Type B pancreatic cell (in vitro differentiated cells): ENCODE measurements at regions not wholly inside any gene's neighbourhood (a gene's known extent, or its start where the extent isn't known, plus 50 kb on each side); places are given as distances from the start of the nearest gene placed in this dataset.

ENCODE experiments used
- DNase-seq: peaks from one replicate; pipeline ENCODE4 v3.0.0; 2021; ENCODE audit warnings: mixed read lengths; ENCODE audit not compliant: unreplicated experiment; ENCODE audit errors: extremely low spot score
- H3K27ac Mint-ChIP-seq: 2 replicates; pipeline ENCODE4 v1.8.0; 2021; ENCODE audit warnings: mild to moderate bottlenecking, mixed read lengths
- H3K27me3 Mint-ChIP-seq: 2 replicates; pipeline ENCODE4 v1.8.0; 2021; ENCODE audit warnings: mixed read lengths
- H3K36me3 Mint-ChIP-seq: 2 replicates; pipeline ENCODE4 v1.8.0; 2021; ENCODE audit warnings: mixed read lengths
- H3K4me1 Mint-ChIP-seq: one replicate; pipeline ENCODE4 v1.8.0; 2021; ENCODE audit warnings: mixed read lengths; ENCODE audit not compliant: unreplicated experiment
- H3K4me3 Mint-ChIP-seq: 2 replicates; pipeline ENCODE4 v1.8.0; 2021; ENCODE audit warnings: mild to moderate bottlenecking, mixed read lengths
- H3K9me3 Mint-ChIP-seq: 2 replicates; pipeline ENCODE4 v1.8.0; 2021; ENCODE audit warnings: mixed read lengths
- TF ChIP-seq, protein P1 (sequence below): fragments of 200-600 bp; sonication (generic); conservative IDR thresholded peaks from 2 replicates; pipeline ENCODE4 v1.5.0; 2021; ENCODE audit warnings: antibody characterized with exemption, mild to moderate bottlenecking

DNA sequence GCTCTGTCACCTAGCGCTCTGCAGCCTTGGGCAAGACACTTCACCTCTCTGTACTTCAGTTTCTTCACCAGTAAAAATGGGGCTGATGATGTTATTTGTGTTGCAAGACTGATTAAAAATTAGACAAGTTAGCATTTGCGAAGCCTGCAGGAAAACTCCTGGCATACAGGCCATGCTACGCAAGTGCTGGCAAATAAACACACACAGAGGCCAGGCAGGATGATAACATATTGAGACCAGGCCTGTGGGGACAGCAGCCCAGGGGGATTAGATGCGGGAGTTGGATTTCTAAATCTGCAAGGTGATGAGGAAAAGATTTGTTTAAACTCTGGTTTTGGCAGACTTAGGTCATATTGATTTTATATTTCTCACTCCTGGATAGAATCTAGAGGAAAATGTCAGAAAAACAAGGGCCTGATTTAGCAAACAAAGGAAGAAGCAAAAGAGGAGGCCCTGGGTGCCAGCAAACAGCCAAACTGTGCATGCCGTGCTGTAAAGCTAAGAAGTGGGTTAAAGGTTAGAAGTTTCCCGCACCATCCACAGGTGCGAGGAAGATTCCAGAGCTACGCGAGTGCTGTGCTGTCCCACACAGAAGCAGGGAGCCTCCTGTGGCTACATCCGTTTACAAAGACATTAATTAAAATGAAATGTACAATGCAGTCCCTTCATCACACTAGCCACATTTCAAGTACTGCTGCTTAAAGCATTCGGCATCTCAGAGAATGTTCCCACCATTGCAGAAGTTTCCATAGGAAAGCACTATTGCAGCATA, 532.2 kb downstream of the NPHP4 start:
- Mint-ChIP-seq H3K27ac (no peak overlapping the region), H3K4me3 (no peak overlapping the region), H3K27me3 (peaks cover 23% of the 10 kb centered on the region), H3K4me1 (peaks cover 17% of the 10 kb centered on the region), H3K9me3 (peaks cover 8% of the 10 kb centered on the region), H3K36me3 (no peaks in the 10 kb centered on the region)
- TF ChIP-seq, protein P1, sequence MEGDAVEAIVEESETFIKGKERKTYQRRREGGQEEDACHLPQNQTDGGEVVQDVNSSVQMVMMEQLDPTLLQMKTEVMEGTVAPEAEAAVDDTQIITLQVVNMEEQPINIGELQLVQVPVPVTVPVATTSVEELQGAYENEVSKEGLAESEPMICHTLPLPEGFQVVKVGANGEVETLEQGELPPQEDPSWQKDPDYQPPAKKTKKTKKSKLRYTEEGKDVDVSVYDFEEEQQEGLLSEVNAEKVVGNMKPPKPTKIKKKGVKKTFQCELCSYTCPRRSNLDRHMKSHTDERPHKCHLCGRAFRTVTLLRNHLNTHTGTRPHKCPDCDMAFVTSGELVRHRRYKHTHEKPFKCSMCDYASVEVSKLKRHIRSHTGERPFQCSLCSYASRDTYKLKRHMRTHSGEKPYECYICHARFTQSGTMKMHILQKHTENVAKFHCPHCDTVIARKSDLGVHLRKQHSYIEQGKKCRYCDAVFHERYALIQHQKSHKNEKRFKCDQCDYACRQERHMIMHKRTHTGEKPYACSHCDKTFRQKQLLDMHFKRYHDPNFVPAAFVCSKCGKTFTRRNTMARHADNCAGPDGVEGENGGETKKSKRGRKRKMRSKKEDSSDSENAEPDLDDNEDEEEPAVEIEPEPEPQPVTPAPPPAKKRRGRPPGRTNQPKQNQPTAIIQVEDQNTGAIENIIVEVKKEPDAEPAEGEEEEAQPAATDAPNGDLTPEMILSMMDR = no peak
- no peak for DNase-seq

DNA sequence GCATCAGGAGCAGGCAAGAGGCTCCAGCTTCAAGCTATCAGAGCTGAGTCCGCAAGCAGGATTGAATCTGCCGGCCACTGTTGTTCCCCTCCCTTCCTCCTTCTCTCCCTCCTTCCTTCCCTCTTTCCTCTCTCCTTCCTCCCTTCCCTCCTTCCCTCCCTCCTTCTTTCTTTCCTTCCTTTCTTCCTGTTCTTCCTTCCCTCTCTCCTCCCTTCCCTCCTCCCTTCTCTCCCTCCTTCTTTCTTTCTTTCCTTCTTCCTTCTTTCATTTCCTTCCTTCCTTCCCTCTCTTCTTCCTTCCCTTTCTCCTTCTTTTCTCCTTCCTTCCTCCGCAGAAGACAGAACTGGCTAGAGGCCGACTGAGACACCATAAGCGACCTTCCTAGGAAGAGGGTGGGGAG, 534.0 kb downstream of the NPHP4 start:
- Mint-ChIP-seq H3K36me3 (no peaks in the 10 kb centered on the region), H3K4me1 (peaks cover 10% of the 10 kb centered on the region), H3K27ac (no peak overlapping the region), H3K9me3 (no peaks in the 10 kb centered on the region), H3K4me3 (no peak overlapping the region), H3K27me3 (peaks cover 31% of the 10 kb centered on the region)
- TF ChIP-seq, protein P1 = no peak
- DNase-seq = no peak

DNA sequence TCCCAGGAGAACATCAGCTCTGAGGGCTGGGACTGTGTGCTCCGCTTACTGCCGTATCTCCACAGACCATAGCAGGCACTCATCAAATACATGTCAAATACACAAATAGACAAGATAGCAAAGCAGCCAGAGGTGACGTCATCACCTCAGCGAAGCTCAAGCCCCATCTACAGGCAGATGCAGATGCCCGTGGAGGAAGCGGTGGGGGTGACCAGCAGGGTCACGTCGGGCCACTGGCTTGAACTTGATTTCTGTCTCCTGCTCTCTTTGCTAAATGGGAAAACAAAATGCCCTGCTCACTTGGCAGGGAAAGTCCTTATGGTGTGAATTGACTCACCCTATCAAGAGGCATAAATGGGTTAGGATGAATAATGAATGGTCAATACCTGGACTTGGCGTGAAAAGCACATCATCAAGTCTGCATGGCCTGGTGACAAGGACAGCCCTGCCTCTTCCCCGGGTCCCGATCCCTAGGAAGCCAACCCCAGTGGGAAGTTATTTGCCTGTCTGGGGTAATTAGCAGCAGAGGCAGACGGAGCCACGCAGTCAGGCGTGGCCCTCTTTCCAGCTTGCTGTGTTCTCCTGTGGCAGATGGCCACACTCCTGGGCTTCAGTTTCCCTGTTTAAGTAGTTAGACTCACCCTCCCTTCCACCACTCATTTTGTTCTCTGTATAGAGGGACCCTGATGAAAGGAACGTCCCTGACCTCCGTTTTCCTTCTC, 536.0 kb downstream of the NPHP4 start:
- TF ChIP-seq, protein P1 = no peak
- Mint-ChIP-seq H3K36me3 (no peaks in the 10 kb centered on the region), H3K4me3 (no peak overlapping the region), H3K4me1 (peaks cover 10% of the 10 kb centered on the region), H3K9me3 (no peaks in the 10 kb centered on the region), H3K27me3 (peaks cover 37% of the 10 kb centered on the region), H3K27ac (no peak overlapping the region)
- no peak for DNase-seq

DNA sequence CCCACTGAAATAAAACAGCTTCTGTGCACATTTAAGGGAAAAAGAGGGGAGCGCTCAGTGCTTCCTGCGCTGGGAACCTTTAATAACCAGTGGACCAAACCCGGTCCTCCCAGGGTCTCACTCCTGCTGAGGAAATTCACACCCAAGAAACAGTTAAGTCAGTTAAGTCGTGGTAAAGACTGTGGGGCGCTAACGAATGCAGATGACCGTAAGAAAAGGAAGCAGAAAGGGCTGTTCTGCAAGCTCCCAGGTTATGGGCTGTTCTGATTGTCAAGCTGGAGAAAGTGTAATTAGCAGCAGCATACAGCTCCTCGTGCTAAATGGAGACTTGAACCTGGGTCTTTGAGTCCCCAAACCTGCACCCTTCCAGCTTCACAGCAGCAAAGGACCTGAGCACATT, 536.6 kb downstream of the NPHP4 start:
- no peak overlapping the region for H3K4me3 Mint-ChIP-seq
- no peak for DNase-seq
- H3K4me1 Mint-ChIP-seq = peaks cover 10% of the 10 kb centered on the region
- H3K36me3 Mint-ChIP-seq = no peaks in the 10 kb centered on the region
- no peak overlapping the region for H3K27ac Mint-ChIP-seq
- TF ChIP-seq, protein P1 = no peak
- no peaks in the 10 kb centered on the region for H3K9me3 Mint-ChIP-seq
- peaks cover 38% of the 10 kb centered on the region for H3K27me3 Mint-ChIP-seq

DNA sequence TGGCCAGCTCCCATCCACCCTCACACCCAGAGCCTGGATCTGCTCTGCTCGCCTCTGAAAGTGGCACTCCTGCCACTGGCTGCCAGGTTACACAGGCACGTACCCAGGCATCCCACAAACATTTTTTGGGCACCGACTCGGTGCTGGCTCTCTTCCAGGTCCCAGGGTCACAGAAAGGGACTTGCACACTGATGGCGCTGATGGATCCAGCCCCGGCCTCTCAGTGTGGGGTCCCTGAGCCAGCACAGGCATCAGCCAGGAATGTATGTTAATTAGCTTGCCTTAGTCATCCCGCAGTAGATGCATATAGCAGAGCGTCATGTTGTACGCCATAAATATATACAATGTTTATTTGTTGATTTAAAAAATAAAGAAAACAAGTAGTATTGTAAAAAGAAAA, 537.2 kb downstream of the NPHP4 start:
- H3K9me3 Mint-ChIP-seq = no peaks in the 10 kb centered on the region
- no peak overlapping the region for H3K4me3 Mint-ChIP-seq
- H3K27me3 Mint-ChIP-seq = peaks cover 41% of the 10 kb centered on the region
- H3K27ac Mint-ChIP-seq = no peak overlapping the region
- DNase-seq = no peak
- TF ChIP-seq, protein P1 = no peak
- no peaks in the 10 kb centered on the region for H3K36me3 Mint-ChIP-seq
- H3K4me1 Mint-ChIP-seq = peaks cover 8% of the 10 kb centered on the region
